Loucy (cell line): ENCODE measurements at regions not wholly inside any gene's neighbourhood (a gene's known extent, or its start where the extent isn't known, plus 50 kb on each side); places are given as distances from the start of the nearest gene placed in this dataset.

ENCODE experiments used
- H2AFZ ChIP-seq: fragments of 200-600 bp; sonication (generic); 2 replicates; pipeline ENCODE4 v1.6.0; 2016; ENCODE audit warnings: antibody characterized with exemption, mild to moderate bottlenecking, low read length, moderate library complexity
- H3F3A ChIP-seq: fragments of 200-600 bp; 2 replicates; pipeline ENCODE4 v1.6.0; 2016; ENCODE audit warnings: antibody characterized with exemption, low read depth, mild to moderate bottlenecking
- H3K27me3 ChIP-seq: fragments of 200-600 bp; sonication (generic); 2 replicates; pipeline ENCODE4 v1.6.1; 2014; ENCODE audit warnings: low read length, mild to moderate bottlenecking; ENCODE audit not compliant: insufficient read depth, poor library complexity, severe bottlenecking
- H3K36me3 ChIP-seq: fragments of 200-600 bp; sonication (generic); 2 replicates; pipeline ENCODE4 v1.6.1; 2016; ENCODE audit warnings: low read length; ENCODE audit not compliant: insufficient read depth
- H3K4me1 ChIP-seq: fragments of 200-600 bp; sonication (generic); 2 replicates; pipeline ENCODE4 v1.5.1; 2014; ENCODE audit warnings: low read length, mild to moderate bottlenecking; ENCODE audit not compliant: insufficient read depth, poor library complexity, severe bottlenecking
- H3K4me2 ChIP-seq: fragments of 200-600 bp; sonication (generic); 2 replicates; pipeline ENCODE4 v1.6.0; 2014; ENCODE audit warnings: antibody characterized with exemption, low read length, low read depth, mild to moderate bottlenecking; ENCODE audit not compliant: poor library complexity, severe bottlenecking
- H3K4me3 ChIP-seq: fragments of 200-600 bp; sonication (generic); 2 replicates; pipeline ENCODE4 v1.5.1; 2014; ENCODE audit warnings: low read length, mild to moderate bottlenecking, mixed read lengths; ENCODE audit not compliant: poor library complexity, severe bottlenecking
- H3K79me2 ChIP-seq: fragments of 200-600 bp; sonication (generic); 2 replicates; pipeline ENCODE4 v1.6.1; 2014; ENCODE audit warnings: low read length; ENCODE audit not compliant: insufficient read depth
- H3K9ac ChIP-seq: fragments of 200-600 bp; sonication (generic); 2 replicates; pipeline ENCODE4 v1.6.0; 2014; ENCODE audit warnings: mild to moderate bottlenecking, low read depth, low read length, moderate library complexity; ENCODE audit not compliant: poor library complexity, severe bottlenecking
- H3K9me2 ChIP-seq: fragments of 200-600 bp; sonication (generic); replicated peaks from 2 replicates; pipeline ENCODE4 v1.6.1; 2016; ENCODE audit warnings: low read depth, low read length, mixed read lengths
- H3K9me3 ChIP-seq: fragments of 200-600 bp; sonication (generic); 2 replicates; pipeline ENCODE4 v1.6.1; 2014; ENCODE audit warnings: mild to moderate bottlenecking, antibody characterized with exemption, low read length, low read depth; ENCODE audit not compliant: insufficient read depth
- H4K20me1 ChIP-seq: fragments of 200-600 bp; sonication (generic); 2 replicates; pipeline ENCODE4 v1.6.0; 2014; ENCODE audit warnings: antibody characterized with exemption, low read length, mild to moderate bottlenecking; ENCODE audit not compliant: insufficient read depth, poor library complexity, severe bottlenecking
- CTCF ChIP-seq: fragments of 200-600 bp; sonication (generic); conservative IDR thresholded peaks from 2 replicates; pipeline ENCODE4 v1.5.1; 2014; ENCODE audit warnings: mild to moderate bottlenecking, antibody characterized with exemption, low read length
- EZH2phosphoT487 ChIP-seq: fragments of 200-600 bp; IDR thresholded peaks from 2 replicates; pipeline ENCODE4 v1.6.1; 2018; ENCODE audit warnings: antibody characterized with exemption, mild to moderate bottlenecking, moderate library complexity, borderline replicate concordance

- Histone ChIP-seq H4K20me1 (no peaks in the 10 kb centered on the region), H3K36me3 (no peaks in the 10 kb centered on the region), H3K4me1 (no peaks in the 10 kb centered on the region), H3K9me2 (no peaks in the 10 kb centered on the region), H3K9ac (no peak overlapping the region), H3F3A (no peaks in the 10 kb centered on the region), H3K4me3 (no peak overlapping the region), H3K79me2 (no peaks in the 10 kb centered on the region), H3K9me3 (no peaks in the 10 kb centered on the region), H3K27me3 (no peaks in the 10 kb centered on the region), H3K4me2 (no peak overlapping the region), H2AFZ (no peak overlapping the region)
- TF ChIP-seq EZH2phosphoT487 (no peak), CTCF (no peak)
Measured at GRCh38 chr2:21396252-21396651, 272.5 kb downstream of the TDRD15 start.

- H3K79me2 ChIP-seq, result no peaks in the 10 kb centered on the region
- H4K20me1 ChIP-seq, result no peaks in the 10 kb centered on the region
- H3K9me3 ChIP-seq, result no peaks in the 10 kb centered on the region
- H3K4me2 ChIP-seq, result no peak overlapping the region
- no peaks in the 10 kb centered on the region for H3F3A ChIP-seq
- H2AFZ ChIP-seq, result no peak overlapping the region
- no peaks in the 10 kb centered on the region for H3K27me3 ChIP-seq
- H3K9me2 ChIP-seq, result no peaks in the 10 kb centered on the region
- H3K9ac ChIP-seq, result no peak overlapping the region
- TF ChIP-seq EZH2phosphoT487 (no peak), CTCF (no peak)
- H3K4me3 ChIP-seq, result no peak overlapping the region
- no peaks in the 10 kb centered on the region for H3K4me1 ChIP-seq
- H3K36me3 ChIP-seq, result no peaks in the 10 kb centered on the region
Measured at GRCh38 chr2:21401022-21401698, 277.4 kb downstream of the TDRD15 start.

GRCh38 chr2:21404137-21404536, 280.4 kb downstream of the TDRD15 start:
- Histone ChIP-seq H3K4me1 (no peaks in the 10 kb centered on the region), H3K9ac (no peak overlapping the region), H3K4me3 (no peak overlapping the region), H2AFZ (no peak overlapping the region), H3K79me2 (no peaks in the 10 kb centered on the region), H3K36me3 (no peaks in the 10 kb centered on the region), H3K4me2 (no peak overlapping the region), H3K9me3 (no peaks in the 10 kb centered on the region), H3F3A (no peaks in the 10 kb centered on the region), H4K20me1 (no peaks in the 10 kb centered on the region), H3K27me3 (no peaks in the 10 kb centered on the region), H3K9me2 (no peaks in the 10 kb centered on the region)
- TF ChIP-seq CTCF, result no peak
- no peak for TF ChIP-seq EZH2phosphoT487
